22Rv1 (cell line): ENCODE measurements at regions not wholly inside any gene's neighbourhood (a gene's known extent, or its start where the extent isn't known, plus 50 kb on each side); places are given as distances from the start of the nearest gene placed in this dataset.

Experiments used
- H3K27ac ChIP-seq: fragments of 450-650 bp; 2 replicates; pipeline ENCODE4 v1.5.1; 2017
- ZFX ChIP-seq: fragments of 450-650 bp; IDR thresholded peaks from 2 replicates; pipeline ENCODE4 v1.6.1; 2017; ENCODE audit warnings: antibody characterized with exemption, borderline replicate concordance
- TF ChIP-seq, protein P1 (sequence below): fragments of 450-650 bp; IDR thresholded peaks from 2 replicates; pipeline ENCODE4 v1.5.1; 2017; ENCODE audit warnings: mild to moderate bottlenecking

- TF ChIP-seq, protein P1, sequence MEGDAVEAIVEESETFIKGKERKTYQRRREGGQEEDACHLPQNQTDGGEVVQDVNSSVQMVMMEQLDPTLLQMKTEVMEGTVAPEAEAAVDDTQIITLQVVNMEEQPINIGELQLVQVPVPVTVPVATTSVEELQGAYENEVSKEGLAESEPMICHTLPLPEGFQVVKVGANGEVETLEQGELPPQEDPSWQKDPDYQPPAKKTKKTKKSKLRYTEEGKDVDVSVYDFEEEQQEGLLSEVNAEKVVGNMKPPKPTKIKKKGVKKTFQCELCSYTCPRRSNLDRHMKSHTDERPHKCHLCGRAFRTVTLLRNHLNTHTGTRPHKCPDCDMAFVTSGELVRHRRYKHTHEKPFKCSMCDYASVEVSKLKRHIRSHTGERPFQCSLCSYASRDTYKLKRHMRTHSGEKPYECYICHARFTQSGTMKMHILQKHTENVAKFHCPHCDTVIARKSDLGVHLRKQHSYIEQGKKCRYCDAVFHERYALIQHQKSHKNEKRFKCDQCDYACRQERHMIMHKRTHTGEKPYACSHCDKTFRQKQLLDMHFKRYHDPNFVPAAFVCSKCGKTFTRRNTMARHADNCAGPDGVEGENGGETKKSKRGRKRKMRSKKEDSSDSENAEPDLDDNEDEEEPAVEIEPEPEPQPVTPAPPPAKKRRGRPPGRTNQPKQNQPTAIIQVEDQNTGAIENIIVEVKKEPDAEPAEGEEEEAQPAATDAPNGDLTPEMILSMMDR, result no peak
- no peak for TF ChIP-seq ZFX
- no peak overlapping the region for H3K27ac ChIP-seq
Measured at GRCh38 chr2:128372621-128373341, 54.1 kb upstream of the HS6ST1 start.

DNA sequence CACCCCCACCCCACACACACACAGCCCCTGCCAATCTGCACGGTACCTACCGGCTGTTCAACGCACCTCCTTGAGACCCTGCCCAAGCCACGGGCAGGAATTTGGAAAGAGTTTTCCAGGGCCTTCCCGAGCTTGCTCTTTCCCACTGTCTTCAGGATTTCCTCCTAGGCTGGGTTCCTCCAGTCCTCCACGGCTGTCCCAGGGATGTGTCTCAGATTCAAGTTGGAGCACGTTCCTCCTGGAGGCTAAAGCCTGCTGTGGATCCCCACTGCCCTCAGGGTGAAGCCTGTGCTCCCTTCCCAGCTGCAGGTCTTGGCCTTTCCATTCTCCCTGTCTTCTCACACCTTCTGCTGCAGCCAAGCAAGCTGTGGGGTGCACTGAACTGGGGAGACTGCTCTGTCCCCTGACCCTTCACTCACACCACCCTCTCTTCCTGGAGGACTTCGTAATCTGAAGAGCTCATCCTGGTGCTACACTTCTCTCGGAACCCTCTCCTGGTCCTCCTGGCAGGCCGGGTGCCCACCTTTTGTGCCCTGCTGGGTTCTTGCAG is 54.9 kb upstream of the HS6ST1 start:
- TF ChIP-seq, protein P1, result no peak
- TF ChIP-seq ZFX, result no peak
- no peak overlapping the region for H3K27ac ChIP-seq

GRCh38 chr2:128374001-128374710 is 55.5 kb upstream of the HS6ST1 start:
- TF ChIP-seq, protein P1, result no peak
- no peak for TF ChIP-seq ZFX
- no peak overlapping the region for H3K27ac ChIP-seq

DNA sequence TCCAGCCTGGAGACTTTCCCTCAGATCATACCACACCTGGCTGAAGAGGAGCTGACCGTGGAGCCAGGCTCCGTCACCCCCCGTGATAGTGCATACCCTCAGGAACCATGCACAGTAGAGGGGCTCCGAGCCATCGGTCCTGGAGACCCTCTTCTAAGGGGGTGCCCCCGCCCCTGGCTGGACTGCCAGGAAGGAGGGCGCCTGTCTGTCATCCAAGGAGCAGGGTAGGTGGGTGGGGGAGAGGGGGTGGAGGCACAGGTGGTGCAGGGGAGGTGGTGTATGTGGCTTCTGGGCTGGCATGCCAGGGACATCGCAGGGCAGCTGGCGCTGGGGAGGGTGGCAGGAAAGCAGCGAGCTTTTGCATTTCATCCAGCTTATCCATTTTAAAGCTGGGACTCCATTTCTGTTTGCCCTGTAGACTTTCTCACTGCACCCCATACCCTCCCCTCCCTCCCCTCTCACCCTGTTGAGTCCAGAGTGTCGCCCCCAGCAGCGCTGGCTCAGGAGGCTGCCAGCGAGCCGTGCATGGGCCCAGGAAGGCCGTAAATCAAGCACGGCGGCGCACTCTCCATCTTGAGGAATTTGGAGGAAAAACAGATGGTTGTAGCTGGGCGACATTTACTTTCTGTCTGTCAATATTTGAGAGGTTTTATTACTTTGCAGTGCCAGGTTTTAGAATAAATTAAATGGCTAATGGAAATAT is 56.2 kb upstream of the HS6ST1 start:
- no peak for TF ChIP-seq ZFX
- TF ChIP-seq, protein P1, result no peak
- H3K27ac ChIP-seq, result no peak overlapping the region

DNA sequence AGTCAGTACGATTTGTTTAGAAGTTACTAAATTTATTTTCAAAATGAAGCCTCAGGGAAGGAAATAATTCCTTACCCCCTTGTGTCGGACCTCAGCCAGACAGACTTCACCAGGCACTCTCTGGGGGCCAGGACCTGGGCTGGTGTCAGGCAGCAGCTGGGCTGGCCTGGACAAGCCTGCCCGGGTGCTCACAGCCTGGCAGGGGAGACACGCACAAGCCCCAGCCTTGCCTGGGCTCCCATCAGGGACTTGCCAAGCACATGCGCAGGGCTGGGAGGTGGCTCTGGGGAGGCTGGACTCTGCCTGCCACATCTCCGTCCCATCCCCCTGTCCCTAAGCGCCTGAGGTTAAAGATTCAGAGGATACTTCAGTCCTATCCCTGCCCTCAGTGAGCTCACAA is 56.8 kb upstream of the HS6ST1 start:
- TF ChIP-seq, protein P1, result no peak
- TF ChIP-seq ZFX, result no peak
- no peak overlapping the region for H3K27ac ChIP-seq

GRCh38 chr2:128376241-128377041 is 57.8 kb upstream of the HS6ST1 start:
- no peak overlapping the region for H3K27ac ChIP-seq
- TF ChIP-seq, protein P1, result no peak
- no peak for TF ChIP-seq ZFX
